ENCODE measurements at regions not wholly inside any gene's neighbourhood (a gene's known extent, or its start where the extent isn't known, plus 50 kb on each side); places are given as distances from the start of the nearest gene placed in this dataset.

DNA sequence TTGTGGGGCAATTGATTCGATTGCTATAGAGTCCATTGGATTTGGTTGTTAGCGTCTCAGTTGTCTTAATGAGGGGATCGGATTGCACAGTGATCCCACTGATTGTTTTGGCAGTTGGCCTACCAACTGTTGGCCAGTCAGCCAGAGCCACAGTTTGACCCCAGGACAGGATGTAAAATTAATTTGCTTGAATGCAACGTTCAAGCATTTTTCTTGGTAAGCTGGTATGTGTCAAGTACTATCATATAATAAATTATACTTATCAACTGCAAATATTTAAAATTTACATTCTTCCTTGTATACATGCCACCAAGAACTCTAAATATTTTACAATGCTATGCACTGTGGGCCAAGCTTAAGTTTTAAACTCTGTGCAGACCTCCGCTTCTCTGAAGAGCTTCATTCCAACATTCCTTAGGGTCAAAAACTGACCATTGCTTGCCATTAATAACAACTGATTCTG, 80.4 kb upstream of the OSMR start:
- CTCF ChIA-PET: interaction anchor here (0.9 to 2.1 kb wide), 5 partner anchors 11 to 345 kb away, joined by 3 to 7 read pairs (median 4); no protein-coding TSS in a partner anchor
- TF ChIP-seq HIC1 (tag by site-specific recombination; IDR thresholded peaks at IDR 0.05) (no peak), ZNF174 (tag by site-specific recombination; IDR thresholded peaks at IDR 0.05) (no peak), ZSCAN23 (tag by site-specific recombination; IDR thresholded peaks at IDR 0.05) (no peak), ZNF112 (tag by site-specific recombination; IDR thresholded peaks at IDR 0.05) (no peak), ZNF211 (tag by site-specific recombination; IDR thresholded peaks at IDR 0.05; ENCODE audit: low read depth) (no peak), ZNF621 (tag by site-specific recombination; IDR thresholded peaks at IDR 0.05) (no peak), ZNF175 (tag by site-specific recombination; IDR thresholded peaks at IDR 0.05) (no peak), ZNF416 (tag by site-specific recombination; IDR thresholded peaks at IDR 0.05) (no peak), ZNF23 (tag by site-specific recombination; IDR thresholded peaks at IDR 0.05; ENCODE audit: borderline replicate concordance) (no peak)
- H3K4me3 ChIP-seq (ENCODE audit: low read depth, low read length): no peak overlapping the region
- H3K36me3 ChIP-seq (ENCODE audit: control insufficient read depth in 2 of 2, insufficient read depth in 1 of 2, low read length in 2 of 2): no peaks in the 10 kb centered on the region
- H3K9me3 ChIP-seq (ENCODE audit: control insufficient read depth, insufficient read depth, low read depth, low read length): no peaks in the 10 kb centered on the region; the same call in 1 of the 2 replicates
- H3K4me1 ChIP-seq (ENCODE audit: control insufficient read depth, insufficient read depth, low read length): no peaks in the 10 kb centered on the region
- POLR2A ChIA-PET: interaction anchor here (0.6 kb wide), 1 partner anchor 1398 kb away, joined by 3 read pairs; no protein-coding TSS in a partner anchor
- H3K27ac ChIP-seq (ENCODE audit: extremely low read depth, low read depth, low read length): no peak overlapping the region

GRCh38 chr5:38766151-38766550, 79.7 kb upstream of the OSMR start:
- Histone ChIP-seq H3K4me1 (ENCODE audit: control insufficient read depth, insufficient read depth, low read length) (no peaks in the 10 kb centered on the region), H3K4me3 (ENCODE audit: low read depth, low read length) (no peak overlapping the region), H3K36me3 (ENCODE audit: control insufficient read depth in 2 of 2, insufficient read depth in 1 of 2, low read length in 2 of 2) (no peaks in the 10 kb centered on the region), H3K27ac (ENCODE audit: extremely low read depth, low read depth, low read length) (no peak overlapping the region), H3K9me3 (ENCODE audit: control insufficient read depth, insufficient read depth, low read depth, low read length) (no peaks in the 10 kb centered on the region; the same call in 1 of the 2 replicates)
- CTCF ChIA-PET: interaction anchor here (0.6 to 2.1 kb wide), 4 partner anchors 10 to 15 kb away, joined by 3 to 7 read pairs (median 4); no protein-coding TSS in a partner anchor
- POLR2A ChIA-PET: no interaction called here
- TF ChIP-seq HOXA7 (CRISPR knock-in tag; IDR thresholded peaks at IDR 0.05; ENCODE audit: borderline replicate concordance): no peak
- TF ChIP-seq ZNF10 (tag by site-specific recombination; IDR thresholded peaks at IDR 0.05): no peak
- no peak for TF ChIP-seq ZNF157 (tag by site-specific recombination; IDR thresholded peaks at IDR 0.05)
- no peak for TF ChIP-seq ZNF776 (tag by site-specific recombination; IDR thresholded peaks at IDR 0.05; ENCODE audit: borderline replicate concordance)
- no peak for TF ChIP-seq MEIS1 (CRISPR knock-in tag; IDR thresholded peaks at IDR 0.05; ENCODE audit: borderline replicate concordance)
- no peak for TF ChIP-seq ZNF544 (tag by site-specific recombination; IDR thresholded peaks at IDR 0.05)
- no peak for TF ChIP-seq ZNF518A (tag by site-specific recombination; conservative IDR thresholded peaks at IDR 0.05; ENCODE audit: low read depth)
- no peak for TF ChIP-seq ZNF473 (tag by site-specific recombination; IDR thresholded peaks at IDR 0.05)
- no peak for TF ChIP-seq YY1 (tag by site-specific recombination; IDR thresholded peaks at IDR 0.05)
- TF ChIP-seq ZNF266 (tag by site-specific recombination; IDR thresholded peaks at IDR 0.05; ENCODE audit: low read depth): no peak
- TF ChIP-seq GLIS1 (tag by site-specific recombination; IDR thresholded peaks at IDR 0.05): no peak
